ENCODE measurements at regions not wholly inside any gene's neighbourhood (a gene's known extent, or its start where the extent isn't known, plus 50 kb on each side); places are given as distances from the start of the nearest gene placed in this dataset.

DNA sequence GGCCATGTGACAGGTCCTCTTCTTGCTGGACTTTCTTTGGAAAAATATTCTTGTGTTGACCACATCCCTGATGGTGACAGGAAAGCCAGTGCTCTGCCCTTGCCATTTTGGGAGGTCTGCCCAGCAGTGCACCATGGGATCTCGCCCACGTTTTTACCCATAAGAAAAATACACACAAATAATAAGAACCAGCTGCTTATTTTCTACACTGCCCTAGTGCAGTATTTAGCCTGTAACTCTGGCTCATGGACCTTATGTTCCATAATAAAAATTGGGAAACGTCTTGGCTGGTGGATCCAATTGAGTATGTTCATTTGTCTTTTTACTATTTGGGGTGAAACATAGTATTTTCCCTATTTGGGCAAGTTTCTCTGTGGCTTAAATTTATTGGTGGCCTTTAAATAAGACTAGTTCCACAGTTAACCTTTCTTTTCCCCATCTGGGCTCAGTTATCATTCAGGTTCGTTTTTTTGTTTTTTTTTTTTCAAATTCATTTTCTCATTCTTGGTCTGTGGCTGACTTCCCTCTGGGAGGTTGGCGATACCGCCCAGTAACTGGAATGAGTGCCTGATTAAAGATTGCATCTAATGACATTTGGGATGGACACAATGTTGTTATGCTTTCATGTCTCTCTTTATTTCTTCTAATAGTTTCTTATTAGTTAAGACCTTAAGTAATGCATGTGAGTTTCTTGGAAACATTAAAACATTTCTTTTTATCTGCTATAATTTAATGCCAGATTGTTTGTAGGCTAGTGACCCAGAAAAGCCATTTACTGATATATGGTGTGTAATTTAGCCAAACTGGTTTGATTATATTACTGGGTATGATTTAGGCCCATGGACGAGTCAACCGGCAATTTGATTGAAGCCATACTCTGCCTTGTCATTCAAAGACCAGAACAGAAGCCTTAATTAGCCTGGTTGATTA, 163.7 kb downstream of the FGF10 start:
- TF ChIP-seq, protein P1, sequence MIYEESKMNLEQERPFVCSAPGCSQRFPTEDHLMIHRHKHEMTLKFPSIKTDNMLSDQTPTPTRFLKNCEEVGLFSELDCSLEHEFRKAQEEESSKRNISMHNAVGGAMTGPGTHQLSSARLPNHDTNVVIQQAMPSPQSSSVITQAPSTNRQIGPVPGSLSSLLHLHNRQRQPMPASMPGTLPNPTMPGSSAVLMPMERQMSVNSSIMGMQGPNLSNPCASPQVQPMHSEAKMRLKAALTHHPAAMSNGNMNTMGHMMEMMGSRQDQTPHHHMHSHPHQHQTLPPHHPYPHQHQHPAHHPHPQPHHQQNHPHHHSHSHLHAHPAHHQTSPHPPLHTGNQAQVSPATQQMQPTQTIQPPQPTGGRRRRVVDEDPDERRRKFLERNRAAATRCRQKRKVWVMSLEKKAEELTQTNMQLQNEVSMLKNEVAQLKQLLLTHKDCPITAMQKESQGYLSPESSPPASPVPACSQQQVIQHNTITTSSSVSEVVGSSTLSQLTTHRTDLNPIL (CRISPR knock-in tag; IDR thresholded peaks at IDR 0.05; ENCODE audit: low read depth) = no peak
- no peak for TF ChIP-seq PPARA (CRISPR knock-in tag; IDR thresholded peaks at IDR 0.05; ENCODE audit: borderline replicate concordance)
